ENCODE measurements at regions not wholly inside any gene's neighbourhood (a gene's known extent, or its start where the extent isn't known, plus 50 kb on each side); places are given as distances from the start of the nearest gene placed in this dataset.

GRCh38 chr2:189261431-189261841 lies 81.9 kb upstream of the COL5A2 start:
- H3K9me3 ChIP-seq (ENCODE audit: control insufficient read depth, insufficient read depth, low read length), result peaks cover 3% of the 10 kb centered on the region; the same call in 1 of the 2 replicates
- ChIA-PET POLR2A (ENCODE audit: unreplicated experiment) (interaction anchor here (1.1 kb wide), 1 partner anchor 85 kb away, joined by 3 read pairs; no protein-coding TSS in a partner anchor), CTCF (interaction anchor here (0.8 kb wide), 1 partner anchor 8 kb away, joined by 3 read pairs; no protein-coding TSS in a partner anchor)
- H2BK5ac ChIP-seq (ENCODE audit: low read depth, low read length, poor library complexity, severe bottlenecking), result peak overlapping the region; percentile 75
- dilution Hi-C loops (cut with HindIII; ENCODE audit: low sequenced_read_pairs, unreplicated experiment) (no loop called here), in situ Hi-C loops (cut with MboI; ENCODE audit: low sequenced_read_pairs) (no loop called here), intact Hi-C loops (cut with micrococcal nuclease) (no loop called here)
- H3K14ac ChIP-seq (replicated peaks; ENCODE audit: low read depth, low read length), result no peak overlapping the region
- H3K4ac ChIP-seq (ENCODE audit: low read depth, low read length), result no peak overlapping the region
- no peak overlapping the region for H2AFZ ChIP-seq (replicated peaks; ENCODE audit: low read length, poor library complexity)
- H3K27ac ChIP-seq (ENCODE audit: insufficient read depth, low read length), result no peak overlapping the region
- 0 out of 3 replicates have a peak overlapping the region, but pooled peaks have one; percentile 13 for H2BK15ac ChIP-seq (ENCODE audit: low read depth, low read length)
- no peak overlapping the region for H2AK9ac ChIP-seq (replicated peaks; ENCODE audit: low read depth, low read length, poor library complexity)
- no peaks in the 10 kb centered on the region for H3K36me3 ChIP-seq (ENCODE audit: control insufficient read depth, insufficient read depth, low read length)
- peak; percentile 75 for ATAC-seq (ENCODE audit: low read depth)
- peak overlapping the region; percentile 6; the same call in 1 of the 2 replicates for H2BK20ac ChIP-seq (ENCODE audit: low read depth, low read length)
- no peaks in the 10 kb centered on the region for H4K20me1 ChIP-seq (ENCODE audit: insufficient read depth, low read length)
- H4K91ac ChIP-seq (ENCODE audit: insufficient read depth, low read depth, low read length), result no peak overlapping the region
- H3K9me1 ChIP-seq (ENCODE audit: insufficient read depth, low read length), result no peaks in the 10 kb centered on the region; the same call in 1 of the 2 replicates
- H3K18ac ChIP-seq (ENCODE audit: low read depth, low read length), result peak overlapping the region; percentile 77; the same call in 1 of the 2 replicates
- no peak overlapping the region for H3K4me3 ChIP-seq (ENCODE audit: insufficient read depth, low read depth, low read length)
- peak overlapping the region; percentile 60; the same call in 1 of the 2 replicates for H4K5ac ChIP-seq (ENCODE audit: low read depth, low read length)
- TF ChIP-seq ELK1 (IDR thresholded peaks at IDR 0.05; ENCODE audit: borderline replicate concordance, low read depth, low read length), result no peak
- TF ChIP-seq MAFK (IDR thresholded peaks at IDR 0.05; ENCODE audit: low read depth, low read length), result 0 out of 2 replicates have a peak, but pooled peaks have one; percentile 30
- TF ChIP-seq RFX5 (IDR thresholded peaks at IDR 0.05; ENCODE audit: low read depth, low read length), result no peak
- TF ChIP-seq MXI1 (IDR thresholded peaks at IDR 0.05; ENCODE audit: borderline replicate concordance, low read depth, low read length), result no peak
- no peak for TF ChIP-seq SMC3 (IDR thresholded peaks at IDR 0.05; ENCODE audit: low read depth, low read length)
- no peak for TF ChIP-seq POLR2A (IDR thresholded peaks at IDR 0.05; ENCODE audit: low read depth, low read length)
- TF ChIP-seq CHD1 (IDR thresholded peaks at IDR 0.05; ENCODE audit: low read depth, low read length), result no peak
- peak; percentile 19; the same call in 1 of the 2 replicates for TF ChIP-seq FOS (IDR thresholded peaks at IDR 0.05; ENCODE audit: low read depth, low read length)
- TF ChIP-seq USF2 (IDR thresholded peaks at IDR 0.05; ENCODE audit: low read depth, low read length), result no peak
- TF ChIP-seq BHLHE40 (IDR thresholded peaks at IDR 0.05; ENCODE audit: low read depth, low read length), result peak; percentile 32; the same call in 1 of the 2 replicates
- no peak for TF ChIP-seq RAD21 (IDR thresholded peaks at IDR 0.05; ENCODE audit: low read length)
- H3K79me1 ChIP-seq (ENCODE audit: low read depth in 1 of 2, low read length in 2 of 2), result no peaks in the 10 kb centered on the region
- H4K8ac ChIP-seq (ENCODE audit: low read depth in 2 of 2, low read length in 2 of 2), result 0 out of 4 replicates have a peak overlapping the region, but pooled peaks of 1 of the 2 experiments have one; percentile 1
- H2BK120ac ChIP-seq (ENCODE audit: low read depth, low read length), result 0 out of 2 replicates have a peak overlapping the region, but pooled peaks have one; percentile 4
- H3K9ac ChIP-seq (ENCODE audit: low read depth, low read length), result no peak overlapping the region
- peaks cover 7% of the 10 kb centered on the region; the same call in 1 of the 2 replicates for H3K4me1 ChIP-seq (ENCODE audit: control insufficient read depth, insufficient read depth, low read length)
- BruUV-seq (replicated peaks), result no TSS peak
- no peak overlapping the region for H3K56ac ChIP-seq (ENCODE audit: extremely low read depth, insufficient read depth, low read length)
- H3K23ac ChIP-seq (ENCODE audit: low read depth, low read length), result no peak overlapping the region
- no CpG with 5 or more reads among the region's 2 CpGs for WGBS, 2 experiments (ENCODE audit: extremely low coverage in 2 of 2, insufficient read length in 1 of 2)
- H2AK5ac ChIP-seq (ENCODE audit: low read depth, low read length), result no peak overlapping the region
- no peaks in the 10 kb centered on the region for H3K27me3 ChIP-seq (ENCODE audit: control insufficient read depth, insufficient read depth, low read length)
- H3K4me2 ChIP-seq (ENCODE audit: low read depth, low read length), result peak overlapping the region; percentile 79; the same call in 1 of the 2 replicates
- DNase-seq, result peak; percentile 93

Measured in IMR-90 (cell line).